COR-L47 (cell line): ENCODE measurements at regions not wholly inside any gene's neighbourhood (a gene's known extent, or its start where the extent isn't known, plus 50 kb on each side); places are given as distances from the start of the nearest gene placed in this dataset.
"Not testable (repeated sequence)": the region's sequence is repeated elsewhere in the genome, so short reads cannot be mapped to it uniquely, and the experiment has no call there.

Experiments used
- DNase-seq: peaks from one replicate; lab custom pipeline; 2025; lab: John Stamatoyannopoulos, UW

DNA sequence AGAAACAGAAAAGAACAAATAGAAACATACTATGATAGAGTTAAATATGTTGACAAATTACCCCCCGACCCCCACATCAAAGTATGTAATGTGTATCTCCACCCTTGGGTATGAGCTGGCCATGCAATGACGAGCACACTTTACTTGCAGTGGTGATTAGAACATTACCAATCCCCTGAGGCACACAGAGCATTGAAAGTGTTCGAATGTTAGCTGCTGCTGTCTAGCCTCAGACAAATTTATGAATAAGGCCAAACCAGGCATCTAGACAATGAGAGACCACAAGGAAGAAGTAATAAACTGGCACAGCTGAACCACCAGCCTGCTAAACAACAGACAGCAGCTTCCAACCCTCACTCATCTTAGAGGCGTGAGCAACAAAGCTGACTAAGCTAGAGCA, 380.5 kb downstream of the DSEL start:
- DNase-seq: no peak

DNA sequence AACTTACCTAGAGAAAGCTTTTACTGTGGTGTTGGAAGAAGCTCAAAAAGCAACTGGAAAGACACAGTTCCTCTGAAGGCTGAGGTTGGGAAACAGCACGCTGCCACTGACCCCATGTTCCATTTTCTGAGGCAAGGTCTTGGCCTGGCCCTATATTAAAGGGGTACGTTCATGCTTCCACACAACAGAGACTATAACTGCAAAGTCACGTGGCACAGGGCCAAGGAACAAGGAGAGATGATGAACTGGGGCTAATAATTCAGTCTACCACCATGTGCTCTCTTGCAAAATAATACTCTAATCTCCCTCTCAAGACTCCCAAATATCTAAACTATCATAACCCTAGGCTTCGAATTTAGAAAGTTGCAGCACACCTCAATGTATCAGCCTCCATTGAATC, 381.6 kb downstream of the DSEL start:
- DNase-seq: no peak

DNA sequence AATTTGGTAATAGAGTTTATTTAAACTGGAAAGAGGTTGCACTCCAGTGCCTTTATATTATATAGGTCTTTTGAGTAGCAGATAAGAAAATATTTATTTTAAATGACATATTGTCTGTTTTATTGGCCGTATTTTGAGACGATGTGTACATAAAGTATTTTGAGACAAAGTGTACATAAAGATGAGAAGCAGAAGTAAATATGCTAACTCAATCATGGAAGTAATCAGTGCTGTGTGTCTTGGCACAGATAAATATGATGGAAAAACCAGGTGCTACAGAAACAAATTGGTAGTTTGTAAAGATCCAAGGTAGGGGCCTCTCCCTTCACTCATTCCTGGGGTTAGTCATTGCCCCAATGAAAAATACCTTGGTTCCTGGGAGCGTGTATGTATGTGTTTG, 382.9 kb downstream of the DSEL start:
- DNase-seq: peak; percentile 86

DNA sequence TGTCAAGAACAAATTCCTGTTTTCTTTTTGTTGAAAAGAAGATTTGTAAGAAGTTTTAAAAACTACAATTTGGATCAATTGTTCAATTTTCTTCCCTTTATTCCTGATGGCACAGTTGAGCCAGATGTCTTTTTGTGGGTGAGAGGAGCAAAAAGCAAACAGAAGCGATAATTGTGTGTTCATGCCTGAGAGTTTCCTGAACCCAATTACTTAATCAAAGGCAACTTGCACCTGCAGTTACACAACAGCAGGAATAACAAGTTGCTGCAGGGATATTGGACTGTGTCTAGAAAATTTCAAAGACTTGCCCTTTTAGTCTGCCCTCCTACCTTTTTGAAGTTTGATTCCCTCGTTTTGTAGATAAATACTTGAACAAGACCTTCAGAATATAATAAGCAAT, 383.6 kb downstream of the DSEL start:
- peak; percentile 93 for DNase-seq

DNA sequence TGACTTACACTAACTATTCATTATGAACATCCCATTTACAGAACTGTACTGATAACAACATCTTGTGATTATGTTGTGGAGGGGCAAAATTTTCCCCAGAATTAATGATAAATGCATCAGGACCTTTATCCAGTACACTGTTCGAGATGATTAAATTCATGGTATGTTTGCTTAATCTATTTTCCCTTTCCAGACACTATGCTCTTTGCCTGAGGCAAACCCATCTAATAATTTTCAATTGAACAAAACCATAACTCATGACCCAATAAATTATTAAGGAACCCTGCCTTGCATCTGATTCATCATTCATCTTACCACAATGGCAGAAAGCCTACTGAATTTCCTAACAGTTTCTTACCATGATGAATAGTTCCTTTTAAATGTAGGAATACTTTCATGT, 385.0 kb downstream of the DSEL start:
- DNase-seq: no peak

DNA sequence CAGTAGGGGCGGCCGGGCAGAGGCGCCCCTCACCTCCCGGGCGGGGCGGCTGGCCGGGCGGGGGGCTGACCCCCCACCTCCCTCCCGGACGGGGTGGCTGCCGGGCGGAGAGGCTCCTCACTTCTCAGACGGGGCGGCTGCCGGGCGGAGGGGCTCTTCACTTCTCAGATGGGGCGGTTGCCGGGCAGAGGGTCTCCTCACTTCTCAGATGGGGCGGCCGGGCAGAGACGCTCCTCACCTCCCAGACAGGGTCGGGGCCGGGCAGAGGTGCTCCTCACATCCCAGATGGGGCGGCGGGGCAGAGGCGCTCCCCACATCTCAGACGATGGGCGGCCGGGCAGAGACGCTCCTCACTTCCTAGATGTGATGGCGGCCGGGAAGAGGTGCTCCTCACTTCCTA, 389.8 kb downstream of the DSEL start:
- DNase-seq: not testable (repeated sequence)

DNA sequence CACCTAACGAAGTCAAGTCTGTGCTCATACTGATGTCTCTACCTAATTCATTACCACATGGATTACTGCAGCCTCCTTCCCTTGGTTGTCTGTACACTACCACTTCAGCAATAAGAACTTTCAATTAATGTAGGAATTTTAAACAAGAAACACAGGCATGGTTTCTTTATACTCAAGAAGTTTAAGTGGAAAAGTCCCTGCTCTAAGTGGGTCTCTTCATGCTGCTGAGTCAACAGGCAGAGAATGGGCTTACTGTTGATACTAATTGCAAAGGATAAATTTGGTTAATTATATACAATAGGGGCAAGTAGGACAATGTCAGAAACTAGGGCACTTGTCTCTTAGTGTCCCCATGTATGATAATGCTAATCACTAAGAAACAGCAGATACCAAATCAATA, 392.6 kb downstream of the DSEL start:
- DNase-seq: no peak

DNA sequence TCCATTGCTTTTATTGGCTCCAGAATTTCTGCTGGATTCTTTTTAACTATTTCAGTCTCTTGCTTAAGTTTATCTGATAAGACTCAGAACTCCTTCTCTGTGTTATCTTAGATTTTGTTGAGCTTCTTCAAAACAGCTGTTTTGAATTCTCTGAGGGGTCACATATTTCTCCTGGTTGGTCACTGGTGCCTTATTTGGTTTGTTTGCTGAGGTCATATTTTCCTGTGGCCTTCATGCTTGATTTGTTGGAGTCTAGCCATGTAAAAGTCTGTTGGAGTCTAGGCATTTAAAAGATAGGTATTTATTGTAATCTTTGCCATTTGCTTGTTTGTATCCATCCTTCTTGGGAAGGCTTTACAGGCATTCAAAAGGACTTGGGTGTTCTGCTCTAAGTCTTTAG, 398.7 kb downstream of the DSEL start:
- no peak for DNase-seq

DNA sequence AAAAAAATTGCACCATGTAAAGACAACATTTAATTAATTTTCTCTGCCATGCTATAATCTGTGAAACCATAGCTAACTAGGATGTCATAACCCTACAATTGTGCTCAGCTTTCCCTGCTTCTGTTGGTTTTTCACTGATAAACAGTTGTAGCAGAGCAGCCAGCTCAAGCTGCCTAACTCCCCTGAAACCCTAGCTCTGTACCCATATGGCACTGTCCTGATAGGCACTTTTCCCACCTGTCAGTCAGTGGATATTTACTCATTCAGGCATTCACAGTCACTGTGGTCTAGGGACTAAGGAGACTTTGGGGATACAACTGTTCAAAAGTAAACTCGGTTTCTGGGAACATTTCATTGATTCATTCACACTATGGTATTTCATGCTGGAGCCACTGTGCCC, 407.0 kb downstream of the DSEL start:
- no peak for DNase-seq

DNA sequence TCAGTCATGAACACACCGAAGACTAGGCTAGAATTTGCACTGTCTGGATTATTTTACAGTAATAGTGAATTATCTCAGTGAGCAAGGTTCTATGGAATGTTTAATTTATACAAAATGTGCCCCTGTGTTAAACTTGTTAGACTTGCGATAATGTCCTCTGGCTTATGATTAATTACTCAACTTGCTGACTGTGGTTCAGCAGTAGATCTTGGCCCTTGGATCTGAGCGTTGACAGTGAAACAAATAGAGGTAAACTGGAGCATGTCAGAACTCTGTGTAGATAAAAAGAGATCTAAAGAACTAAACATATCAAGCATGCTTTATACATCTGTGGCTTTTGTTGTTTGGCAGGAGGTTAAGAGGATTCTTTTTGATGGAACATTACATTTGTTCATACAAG, 407.6 kb downstream of the DSEL start:
- DNase-seq: no peak

DNA sequence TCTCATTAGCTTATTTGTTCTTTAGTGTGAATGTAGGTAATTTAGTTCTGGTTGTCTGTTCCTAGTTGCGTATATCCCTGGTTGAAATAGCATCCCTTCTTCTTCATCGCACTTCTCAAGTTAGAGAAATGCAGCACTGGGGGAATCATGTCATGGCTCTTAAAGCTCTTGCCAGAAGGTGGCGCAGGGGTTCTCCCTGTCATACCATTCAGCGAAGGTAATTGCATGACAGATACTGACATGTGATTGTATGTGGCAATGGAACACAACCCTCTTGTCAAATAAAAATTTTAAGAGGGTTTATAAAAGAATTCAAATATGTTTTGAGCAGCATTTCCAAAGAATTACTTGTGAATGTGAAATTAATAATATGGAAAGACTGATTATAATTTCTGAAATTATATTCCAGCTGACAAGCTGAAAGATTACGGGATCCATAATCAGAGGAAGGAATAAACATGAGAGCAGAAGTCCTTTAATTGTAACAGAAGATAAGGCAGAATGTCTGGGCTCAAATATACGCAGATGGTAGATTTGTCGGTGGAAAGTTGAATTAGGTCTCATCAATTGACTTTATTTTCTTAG, 411.7 kb downstream of the DSEL start:
- peak; percentile 90 for DNase-seq

DNA sequence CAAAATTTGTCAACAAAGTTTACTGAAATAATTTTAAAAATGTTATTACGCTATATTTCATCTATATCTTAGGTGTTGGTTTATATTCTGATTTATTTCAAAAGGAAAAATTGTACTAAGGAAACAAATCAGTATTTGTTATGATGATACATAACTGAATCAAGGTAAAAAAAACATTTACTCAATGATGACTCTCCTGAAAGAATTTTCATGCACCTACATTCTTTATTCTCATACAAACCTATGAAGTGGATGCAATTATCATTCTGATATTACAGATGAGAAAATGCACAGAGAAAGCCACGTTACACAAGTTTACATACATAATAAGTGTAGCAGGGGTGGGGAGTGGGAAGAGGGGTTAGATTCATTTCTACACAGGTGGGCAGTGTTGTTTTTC, 422.4 kb downstream of the DSEL start:
- DNase-seq: no peak

DNA sequence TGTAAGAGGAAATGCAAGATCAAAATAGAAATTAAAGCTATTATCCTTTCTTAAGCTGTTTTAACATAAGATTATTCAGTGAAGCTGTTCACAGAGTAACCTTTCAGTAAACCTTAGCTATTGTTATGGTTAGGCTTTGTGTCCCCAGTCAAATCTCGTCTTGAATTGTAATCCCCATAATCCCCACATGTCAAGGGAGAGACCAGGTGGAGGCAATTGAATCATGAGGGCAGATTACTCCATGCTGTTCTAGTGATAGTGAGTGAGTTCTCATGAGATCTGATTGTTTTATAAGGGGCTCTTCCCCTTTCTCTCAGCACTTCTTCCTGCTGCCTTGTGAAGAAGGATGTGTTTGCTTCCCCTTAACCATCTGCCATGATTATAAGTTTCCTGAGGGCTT, 424.4 kb downstream of the DSEL start:
- no peak for DNase-seq

DNA sequence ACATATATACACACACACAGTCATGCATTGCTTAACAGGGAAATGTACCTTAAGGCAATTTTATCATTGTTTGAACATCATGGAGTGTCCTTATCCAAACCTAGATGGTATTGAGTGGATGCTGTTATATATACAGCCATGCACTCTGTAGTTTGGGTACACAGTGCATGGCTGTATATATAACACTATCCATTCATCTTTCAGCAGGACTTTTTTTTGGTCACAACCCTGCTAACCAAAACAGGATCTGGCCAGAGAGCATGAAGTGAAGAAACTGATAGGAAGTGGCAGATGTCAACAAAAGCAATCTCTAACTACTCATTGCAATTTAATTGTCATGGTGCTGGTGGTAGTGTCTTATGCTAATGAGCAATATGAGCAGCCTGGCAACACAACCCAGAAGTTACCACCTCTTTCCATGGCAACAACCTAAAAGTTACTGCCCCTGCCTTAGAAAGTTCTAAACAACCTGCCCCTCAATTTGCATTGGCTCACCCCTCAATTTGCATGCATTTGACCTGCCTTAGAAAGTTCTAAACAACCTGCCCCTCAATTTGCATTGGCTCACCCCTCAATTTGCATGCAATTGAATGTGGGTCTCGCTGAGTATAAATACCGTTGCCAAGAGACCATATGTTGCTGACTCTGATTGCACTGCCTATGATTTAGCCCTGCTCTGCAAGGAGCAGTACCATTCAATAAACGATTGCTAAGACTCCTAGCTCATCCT, 434.9 kb downstream of the DSEL start:
- no peak for DNase-seq

DNA sequence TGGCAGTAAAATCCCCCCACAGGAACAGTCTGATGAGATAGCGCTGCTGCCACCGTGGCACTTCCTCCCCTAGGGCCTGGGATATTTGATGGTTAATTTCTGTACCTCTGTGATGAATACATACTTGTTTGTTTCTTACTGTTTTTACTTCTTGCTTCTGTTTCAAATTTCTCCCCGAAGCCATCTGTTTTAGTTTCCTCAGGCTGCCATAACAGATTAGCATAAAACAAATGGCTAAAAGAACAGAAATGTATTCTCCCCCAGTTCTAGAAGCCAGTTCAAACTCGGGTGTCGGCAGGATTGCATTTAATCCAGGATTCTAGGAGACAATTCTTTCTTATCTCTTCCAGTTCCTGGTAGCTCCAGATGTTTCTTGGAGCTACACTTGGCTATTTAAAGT, 435.9 kb downstream of the DSEL start:
- no peak for DNase-seq

DNA sequence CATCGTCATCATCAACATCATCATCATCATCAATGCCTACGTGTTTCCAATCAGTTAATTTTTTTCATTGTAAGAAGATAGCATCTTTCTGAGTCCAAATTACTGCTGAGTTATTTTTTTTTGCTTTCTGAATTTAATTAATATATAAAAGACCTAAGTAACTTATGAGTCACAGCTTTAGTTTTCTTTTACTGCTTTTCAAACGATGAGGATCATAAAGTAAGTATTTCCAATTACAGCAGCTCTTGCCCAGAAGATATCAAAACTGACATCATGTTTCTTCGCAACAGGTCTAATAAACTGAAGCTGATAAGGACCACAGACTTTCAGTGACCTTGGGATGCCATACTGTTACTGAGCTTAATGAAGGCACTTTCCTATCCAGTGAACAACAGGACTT, 442.2 kb downstream of the DSEL start:
- peak; percentile 61 for DNase-seq

DNA sequence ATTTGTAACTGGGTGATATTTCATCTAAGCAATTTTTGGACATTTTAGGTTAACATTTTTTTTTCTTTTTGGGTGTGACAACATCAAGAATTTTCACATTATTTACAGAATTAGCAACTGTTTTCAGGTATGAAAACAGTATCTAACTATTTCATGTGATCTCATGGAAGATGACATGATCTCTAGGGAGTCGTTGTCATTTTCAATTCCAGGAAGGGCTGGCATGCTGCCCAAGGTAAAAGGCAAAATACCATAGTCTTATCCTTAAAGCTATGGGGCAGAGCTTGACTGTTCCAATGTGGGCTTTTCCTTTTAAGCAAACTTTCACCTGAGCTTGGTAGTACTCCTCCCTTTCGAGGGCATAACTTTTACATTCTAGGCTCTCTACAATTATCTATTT, 443.7 kb downstream of the DSEL start:
- peak; percentile 62 for DNase-seq

DNA sequence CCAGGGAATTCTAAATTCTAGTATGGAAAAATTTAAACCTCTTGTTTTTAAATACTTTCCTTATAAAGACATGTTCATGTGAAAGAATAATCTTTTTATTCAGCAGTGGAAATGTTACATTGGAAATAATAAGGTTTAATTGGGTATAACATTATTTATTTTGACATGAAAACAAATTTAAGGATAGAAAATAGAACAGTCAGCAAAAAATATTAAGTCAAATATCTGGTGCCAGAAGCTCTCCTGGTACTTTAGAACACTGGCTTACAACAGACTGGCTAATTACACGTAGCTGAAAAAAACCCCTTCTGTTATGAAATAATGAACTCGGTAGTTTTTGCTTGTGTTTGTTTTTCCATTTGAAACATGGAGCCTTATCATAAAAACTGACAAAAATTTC, 447.9 kb downstream of the DSEL start:
- DNase-seq: no peak

DNA sequence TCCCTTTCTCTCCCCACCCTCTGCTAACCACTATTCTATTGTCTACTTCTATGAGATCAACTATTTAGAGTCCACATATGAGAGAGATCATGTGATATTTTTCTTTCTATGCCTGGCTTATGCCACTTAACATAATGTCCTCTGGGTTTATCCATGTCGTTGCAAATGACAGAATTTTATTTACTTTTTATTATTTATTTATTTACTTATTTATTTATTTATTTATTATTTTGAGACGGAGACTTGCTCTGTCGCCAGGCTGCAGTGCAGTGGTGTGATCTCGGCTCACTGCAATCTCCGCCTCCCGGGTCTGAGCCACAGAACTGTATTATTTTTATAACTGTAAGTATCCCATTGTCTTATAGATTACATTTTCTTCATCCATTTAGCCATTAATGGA, 443.4 kb upstream of the CDH19 start:
- no peak for DNase-seq

DNA sequence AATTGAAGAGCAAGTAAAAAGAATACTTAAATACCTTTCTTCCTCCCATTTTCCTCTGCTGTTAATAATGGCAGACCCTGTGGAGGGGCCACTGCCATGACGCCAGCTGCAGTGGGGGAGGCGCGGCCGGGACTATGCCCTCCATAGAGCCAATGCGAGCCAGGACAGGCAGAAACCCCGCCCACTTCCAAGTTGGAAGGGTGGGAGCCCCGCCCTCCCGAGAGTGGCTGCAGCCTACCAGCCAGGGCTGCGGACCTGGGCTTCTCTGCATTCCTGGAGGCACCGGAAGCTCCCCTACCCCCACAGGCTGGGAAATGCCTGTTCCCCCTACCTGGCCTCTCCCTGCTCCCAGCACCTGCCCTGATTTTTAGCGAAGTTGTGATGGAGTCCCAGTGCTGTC, 439.4 kb upstream of the CDH19 start:
- no peak for DNase-seq

DNA sequence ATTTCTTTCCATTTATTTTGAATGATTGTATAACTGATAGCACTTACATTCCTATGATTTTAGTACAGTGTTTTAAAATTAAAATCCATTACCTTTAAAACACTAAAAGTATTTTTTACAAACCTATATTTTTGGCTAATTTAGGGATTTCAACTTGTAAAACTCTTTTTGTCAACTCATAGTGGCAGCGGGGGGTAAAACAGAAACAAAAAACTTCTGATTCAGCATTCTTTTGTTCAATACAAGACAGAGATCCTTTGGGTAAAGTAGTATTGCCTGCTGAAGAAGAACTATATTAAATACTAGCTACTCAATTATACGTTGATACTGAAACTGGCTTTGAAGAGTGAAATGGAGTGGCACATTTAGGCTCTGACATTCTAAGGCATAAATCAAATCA, 437.4 kb upstream of the CDH19 start:
- no peak for DNase-seq

DNA sequence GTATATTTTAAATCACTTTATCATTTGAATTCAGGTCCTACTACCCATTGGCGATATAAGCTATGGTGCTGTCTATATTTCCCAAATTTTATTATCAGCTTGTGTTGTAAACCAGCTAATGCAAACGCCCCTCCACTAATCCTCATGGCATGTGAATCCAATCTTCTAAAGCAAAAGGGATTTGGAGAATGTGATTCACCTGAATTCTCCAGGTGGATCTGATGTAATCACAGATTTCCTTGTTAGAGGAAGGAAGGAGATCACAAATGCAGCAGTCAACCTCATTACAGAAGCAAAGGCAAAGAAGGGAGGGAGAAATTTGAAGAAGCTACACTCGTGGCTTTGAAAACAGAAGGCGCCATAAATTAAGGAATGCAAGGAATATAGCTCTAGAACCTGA, 431.1 kb upstream of the CDH19 start:
- no peak for DNase-seq

DNA sequence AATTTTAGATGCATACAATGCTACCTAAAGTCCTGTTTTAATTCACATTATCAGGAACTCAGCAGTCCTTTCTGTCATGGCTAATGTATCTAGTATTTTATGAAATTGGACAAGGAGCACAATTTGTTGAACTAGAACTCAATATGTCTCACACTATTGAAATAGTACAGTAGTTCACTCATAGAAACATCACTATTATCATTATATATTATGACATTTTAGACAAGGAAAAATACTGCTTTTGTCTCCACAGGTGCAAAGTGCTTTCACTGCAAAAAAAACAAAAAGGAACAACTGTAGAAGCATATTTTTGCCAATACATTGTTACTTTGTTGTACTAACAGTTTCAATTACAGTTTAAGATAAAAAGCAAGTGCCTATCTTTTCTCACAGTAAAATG, 419.2 kb upstream of the CDH19 start:
- no peak for DNase-seq

DNA sequence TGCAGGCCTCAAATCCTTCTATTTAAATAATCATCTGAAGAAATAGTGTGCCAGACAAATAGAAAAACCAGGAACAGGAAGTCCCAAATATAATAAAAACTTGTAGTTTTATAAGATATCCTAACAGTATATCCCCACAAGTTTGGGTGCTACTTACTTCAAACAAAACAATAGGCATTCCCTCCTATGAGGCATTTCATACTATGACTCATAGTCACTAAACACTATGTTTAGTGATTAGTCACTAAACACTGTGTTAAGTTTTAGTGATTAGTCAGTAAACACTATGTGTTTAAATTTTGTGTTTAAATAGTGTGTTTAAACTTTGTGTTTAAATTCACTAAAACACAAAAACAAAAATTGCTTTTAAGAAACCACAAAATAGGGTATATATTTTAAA, 407.0 kb upstream of the CDH19 start:
- no peak for DNase-seq
